GM19025 (cell line): ENCODE measurements at regions not wholly inside any gene's neighbourhood (a gene's known extent, or its start where the extent isn't known, plus 50 kb on each side); places are given as distances from the start of the nearest gene placed in this dataset.

Source experiments
- ATAC-seq: cut with Tn5 transposase; IDR thresholded peaks from one replicate; pipeline ENCODE4 v1.9.1; 2021; ENCODE audit warnings: mild to moderate bottlenecking, low read depth, moderate library complexity; ENCODE audit not compliant: unreplicated experiment

DNA sequence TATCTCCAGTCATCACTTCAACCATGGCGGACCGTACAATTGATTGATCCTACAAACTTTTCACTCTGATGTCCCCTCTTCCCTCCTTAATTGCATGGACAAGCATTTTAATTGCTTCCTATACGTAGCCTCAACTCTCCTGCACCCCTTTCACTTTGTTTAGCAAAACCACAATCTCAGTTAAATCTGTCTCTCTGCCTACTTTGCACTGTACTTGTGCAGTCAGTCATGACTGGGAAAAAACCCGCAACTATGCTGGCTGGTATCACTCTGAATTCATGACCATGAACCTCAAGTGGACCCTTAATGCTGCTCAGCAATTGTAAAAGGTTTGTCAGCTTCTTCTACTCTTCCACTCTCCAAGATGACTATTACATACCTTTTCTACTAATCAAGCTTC lies 51.7 kb upstream of the AFF2 start:
- ATAC-seq, result no peak
